ENCODE measurements at regions not wholly inside any gene's neighbourhood (a gene's known extent, or its start where the extent isn't known, plus 50 kb on each side); places are given as distances from the start of the nearest gene placed in this dataset.

DNA sequence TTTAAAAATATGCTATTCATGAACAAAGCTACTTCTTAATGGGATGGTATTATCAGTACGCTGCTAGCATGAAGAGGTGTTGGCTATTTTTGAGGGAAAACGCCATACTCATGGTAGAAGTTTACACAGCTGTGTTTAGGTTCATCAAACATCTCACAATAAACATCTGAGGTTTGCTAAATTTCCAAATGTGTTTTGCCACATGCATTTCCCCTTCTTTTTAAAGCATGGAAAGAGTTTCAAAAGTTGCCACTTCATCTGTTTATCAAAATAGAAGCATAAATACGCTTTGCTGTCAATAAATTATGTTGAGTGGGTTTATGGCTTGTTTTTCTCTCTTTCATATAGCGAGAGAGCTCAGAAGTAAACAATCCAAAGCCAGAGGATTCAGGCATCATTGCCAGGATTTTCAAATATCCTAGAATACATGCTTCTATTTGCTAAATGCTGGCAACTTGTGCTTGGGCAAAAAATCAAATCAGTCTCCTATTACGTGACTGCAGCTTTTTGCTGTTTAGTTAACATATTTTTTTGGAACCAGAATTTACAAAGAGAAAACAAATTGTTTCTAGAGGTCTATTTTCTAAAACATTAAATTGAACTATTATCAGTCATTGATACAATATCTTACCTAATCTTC is 1919.9 kb upstream of the LRRTM1 start:
- Histone ChIP-seq H3K4me2 (ENCODE audit: low read depth, low read length, poor library complexity, severe bottlenecking) (no peak overlapping the region), H3K9ac (ENCODE audit: low read depth, low read length, poor library complexity, severe bottlenecking) (no peak overlapping the region), H2AFZ (ENCODE audit: low read length) (no peak overlapping the region), H3K9me3 (ENCODE audit: insufficient read depth, low read depth, low read length) (0 out of 2 replicates have a peak, but pooled peaks cover 3% of the 10 kb centered on the region), H4K20me1 (ENCODE audit: insufficient read depth, low read length, poor library complexity, severe bottlenecking) (no peaks in the 10 kb centered on the region), H3K4me1 (ENCODE audit: insufficient read depth, low read length, poor library complexity, severe bottlenecking) (no peaks in the 10 kb centered on the region), H3K27me3 (ENCODE audit: insufficient read depth, low read length, poor library complexity, severe bottlenecking) (no peaks in the 10 kb centered on the region), H3K36me3 (ENCODE audit: insufficient read depth, low read length) (no peaks in the 10 kb centered on the region), H3K79me2 (ENCODE audit: insufficient read depth, low read length) (no peaks in the 10 kb centered on the region), H3F3A (ENCODE audit: low read depth) (no peaks in the 10 kb centered on the region), H3K9me2 (replicated peaks; ENCODE audit: low read depth, low read length) (no peaks in the 10 kb centered on the region), H3K4me3 (ENCODE audit: low read length, poor library complexity, severe bottlenecking) (no peak overlapping the region)
- TF ChIP-seq, protein P1, sequence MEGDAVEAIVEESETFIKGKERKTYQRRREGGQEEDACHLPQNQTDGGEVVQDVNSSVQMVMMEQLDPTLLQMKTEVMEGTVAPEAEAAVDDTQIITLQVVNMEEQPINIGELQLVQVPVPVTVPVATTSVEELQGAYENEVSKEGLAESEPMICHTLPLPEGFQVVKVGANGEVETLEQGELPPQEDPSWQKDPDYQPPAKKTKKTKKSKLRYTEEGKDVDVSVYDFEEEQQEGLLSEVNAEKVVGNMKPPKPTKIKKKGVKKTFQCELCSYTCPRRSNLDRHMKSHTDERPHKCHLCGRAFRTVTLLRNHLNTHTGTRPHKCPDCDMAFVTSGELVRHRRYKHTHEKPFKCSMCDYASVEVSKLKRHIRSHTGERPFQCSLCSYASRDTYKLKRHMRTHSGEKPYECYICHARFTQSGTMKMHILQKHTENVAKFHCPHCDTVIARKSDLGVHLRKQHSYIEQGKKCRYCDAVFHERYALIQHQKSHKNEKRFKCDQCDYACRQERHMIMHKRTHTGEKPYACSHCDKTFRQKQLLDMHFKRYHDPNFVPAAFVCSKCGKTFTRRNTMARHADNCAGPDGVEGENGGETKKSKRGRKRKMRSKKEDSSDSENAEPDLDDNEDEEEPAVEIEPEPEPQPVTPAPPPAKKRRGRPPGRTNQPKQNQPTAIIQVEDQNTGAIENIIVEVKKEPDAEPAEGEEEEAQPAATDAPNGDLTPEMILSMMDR (conservative IDR thresholded peaks at IDR 0.05; ENCODE audit: low read length), result no peak
- no peak for TF ChIP-seq EZH2phosphoT487 (IDR thresholded peaks at IDR 0.05; ENCODE audit: borderline replicate concordance)

DNA sequence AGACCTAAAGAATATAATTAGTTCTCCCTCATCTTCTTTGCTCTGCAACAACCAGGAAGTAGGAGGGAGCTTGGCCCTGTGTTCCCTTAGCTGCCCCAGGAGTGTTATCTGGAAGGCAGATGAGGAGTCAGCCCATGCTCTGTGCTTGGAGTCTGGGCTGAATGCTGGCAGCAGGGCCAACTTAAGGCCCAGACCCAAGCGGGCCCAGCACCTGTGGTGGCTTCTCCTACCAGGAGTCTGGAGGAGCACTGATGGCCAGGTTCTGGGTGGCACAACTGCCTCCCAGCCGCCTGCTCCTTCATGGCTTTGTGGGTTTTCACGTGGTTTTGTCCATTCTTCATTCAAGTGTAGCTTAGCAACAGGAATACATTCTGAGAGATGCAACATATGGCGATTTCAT is 1910.7 kb upstream of the LRRTM1 start:
- Histone ChIP-seq H3F3A (ENCODE audit: low read depth) (no peaks in the 10 kb centered on the region), H3K4me3 (ENCODE audit: low read length, poor library complexity, severe bottlenecking) (no peak overlapping the region), H3K36me3 (ENCODE audit: insufficient read depth, low read length) (no peaks in the 10 kb centered on the region), H3K4me1 (ENCODE audit: insufficient read depth, low read length, poor library complexity, severe bottlenecking) (no peaks in the 10 kb centered on the region), H3K9me2 (replicated peaks; ENCODE audit: low read depth, low read length) (no peaks in the 10 kb centered on the region), H3K9ac (ENCODE audit: low read depth, low read length, poor library complexity, severe bottlenecking) (no peak overlapping the region), H2AFZ (ENCODE audit: low read length) (no peak overlapping the region), H4K20me1 (ENCODE audit: insufficient read depth, low read length, poor library complexity, severe bottlenecking) (no peaks in the 10 kb centered on the region), H3K79me2 (ENCODE audit: insufficient read depth, low read length) (no peaks in the 10 kb centered on the region), H3K4me2 (ENCODE audit: low read depth, low read length, poor library complexity, severe bottlenecking) (no peak overlapping the region), H3K9me3 (ENCODE audit: insufficient read depth, low read depth, low read length) (no peaks in the 10 kb centered on the region), H3K27me3 (ENCODE audit: insufficient read depth, low read length, poor library complexity, severe bottlenecking) (no peaks in the 10 kb centered on the region)
- TF ChIP-seq, protein P1 (conservative IDR thresholded peaks at IDR 0.05; ENCODE audit: low read length), result no peak
- no peak for TF ChIP-seq EZH2phosphoT487 (IDR thresholded peaks at IDR 0.05; ENCODE audit: borderline replicate concordance)

DNA sequence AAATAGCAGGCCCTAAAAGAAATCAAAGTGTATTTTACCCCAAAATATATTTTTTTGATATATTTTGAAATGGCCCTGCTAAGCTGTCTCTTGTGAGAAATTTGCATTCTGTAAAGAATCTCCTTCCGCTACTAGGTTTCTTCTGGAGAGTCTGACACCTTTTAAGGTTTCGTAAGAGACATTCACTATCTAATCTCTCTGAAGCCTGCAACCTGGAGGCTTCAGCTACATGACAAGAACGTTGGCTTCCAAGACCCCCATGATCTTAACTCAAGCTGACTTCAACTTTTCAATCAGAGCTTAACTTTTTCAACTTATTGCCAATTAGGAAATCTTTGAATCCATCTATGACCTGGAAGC is 1894.9 kb upstream of the LRRTM1 start:
- H3F3A ChIP-seq (ENCODE audit: low read depth), result no peaks in the 10 kb centered on the region
- H3K9me3 ChIP-seq (ENCODE audit: insufficient read depth, low read depth, low read length), result no peaks in the 10 kb centered on the region
- no peaks in the 10 kb centered on the region for H3K79me2 ChIP-seq (ENCODE audit: insufficient read depth, low read length)
- no peak overlapping the region for H3K4me3 ChIP-seq (ENCODE audit: low read length, poor library complexity, severe bottlenecking)
- H3K9me2 ChIP-seq (replicated peaks; ENCODE audit: low read depth, low read length), result no peaks in the 10 kb centered on the region
- no peak overlapping the region for H3K4me2 ChIP-seq (ENCODE audit: low read depth, low read length, poor library complexity, severe bottlenecking)
- H4K20me1 ChIP-seq (ENCODE audit: insufficient read depth, low read length, poor library complexity, severe bottlenecking), result no peaks in the 10 kb centered on the region
- no peak overlapping the region for H3K9ac ChIP-seq (ENCODE audit: low read depth, low read length, poor library complexity, severe bottlenecking)
- H3K4me1 ChIP-seq (ENCODE audit: insufficient read depth, low read length, poor library complexity, severe bottlenecking), result no peaks in the 10 kb centered on the region
- TF ChIP-seq, protein P1 (conservative IDR thresholded peaks at IDR 0.05; ENCODE audit: low read length), result no peak
- TF ChIP-seq EZH2phosphoT487 (IDR thresholded peaks at IDR 0.05; ENCODE audit: borderline replicate concordance), result no peak
- no peaks in the 10 kb centered on the region for H3K27me3 ChIP-seq (ENCODE audit: insufficient read depth, low read length, poor library complexity, severe bottlenecking)
- no peak overlapping the region for H2AFZ ChIP-seq (ENCODE audit: low read length)
- H3K36me3 ChIP-seq (ENCODE audit: insufficient read depth, low read length), result no peaks in the 10 kb centered on the region

Measured in Loucy (cell line).